22Rv1 (cell line): ENCODE measurements at regions not wholly inside any gene's neighbourhood (a gene's known extent, or its start where the extent isn't known, plus 50 kb on each side); places are given as distances from the start of the nearest gene placed in this dataset.

ENCODE experiments used
- CTCF ChIP-seq: fragments of 450-650 bp; IDR thresholded peaks from 2 replicates; pipeline ENCODE4 v1.5.1; 2017; ENCODE audit warnings: mild to moderate bottlenecking
- ZFX ChIP-seq: fragments of 450-650 bp; IDR thresholded peaks from 2 replicates; pipeline ENCODE4 v1.6.1; 2017; ENCODE audit warnings: antibody characterized with exemption, borderline replicate concordance

- TF ChIP-seq CTCF (no peak), ZFX (no peak)
Observed at GRCh38 chr6:113078791-113079190, 731.7 kb downstream of the RFPL4B start.
